Transverse colon (tissue), 4 donors: ENCODE measurements at regions not wholly inside any gene's neighbourhood (a gene's known extent, or its start where the extent isn't known, plus 50 kb on each side); places are given as distances from the start of the nearest gene placed in this dataset.

Source experiments
- DNase-seq: peaks from one replicate; pipeline ENCODE4 v3.0.0-alpha.2; 2019
- H3K27ac ChIP-seq, 4 donors: fragments of 200-600 bp; sonication (generic); 2 replicates each; pipeline ENCODE4 v1.5.1; 2016 to 2018; ENCODE audit warnings: inconsistent platforms in 4 of 4
- H3K27me3 ChIP-seq: fragments of 200-600 bp; sonication (generic); 2 replicates; pipeline ENCODE4 v1.5.1; 2017; ENCODE audit warnings: inconsistent platforms
- H3K36me3 ChIP-seq, 4 donors: fragments of 200-600 bp; sonication (generic); 2 replicates each; pipeline ENCODE4 v1.5.1; 2017 to 2019; ENCODE audit warnings: inconsistent platforms in 4 of 4
- H3K4me1 ChIP-seq, 4 donors: fragments of 200-600 bp; sonication (generic); 2 replicates each; pipeline ENCODE4 v1.5.1; 2017 to 2020; ENCODE audit warnings: inconsistent platforms in 4 of 4
- H3K4me3 ChIP-seq, 4 donors: fragments of 200-600 bp; sonication (generic); 1 replicate in 1 of 4; 2 replicates in 3 of 4; pipeline versions ENCODE4 v1.5.1 to v1.6.1; 2017 to 2019; ENCODE audit warnings: inconsistent platforms in 4 of 4
- H3K9me3 ChIP-seq, 2 donors: fragments of 200-600 bp; sonication (generic); 2 replicates each; pipeline ENCODE4 v1.5.1; 2017 to 2019; ENCODE audit warnings: inconsistent platforms in 2 of 2
- EP300 ChIP-seq: sonication (generic); formaldehyde crosslinking; IDR thresholded peaks from one replicate; pipeline ENCODE4 v1.6.1; 2017; ENCODE audit warnings: antibody characterized with exemption, low read depth
- POLR2A ChIP-seq: fragments of 450-650 bp; IDR thresholded peaks from one replicate; pipeline ENCODE4 v1.6.1; 2016; ENCODE audit warnings: antibody characterized with exemption, mild to moderate bottlenecking, moderate library complexity
- POLR2AphosphoS5 ChIP-seq, 3 donors: sonication (generic); formaldehyde crosslinking; IDR thresholded peaks; one replicate each; pipeline ENCODE4 v1.6.1; 2016; ENCODE audit warnings: antibody characterized with exemption in 3 of 3
- WGBS, 2 donors: methylation state at CpG; one replicate each; pipeline ENCODE4 v1.1.5; 2018; ENCODE audit warnings: low coverage in 1 of 2; 5-methylcytosine and 5-hydroxymethylcytosine counted together
- in situ Hi-C, 4 donors: fragments of 200-750 bp; cut with MboI; loops; one replicate each; pipeline versions ENCODE4 v1.15.0 to v1.15.1; 2017; ENCODE audit warnings: low sequenced_read_pairs in 3 of 4, low pct_ligation_motif_present in 1 of 4, low pct_unique_long_range_greater_than_20kb in 1 of 4
- intact Hi-C: fragments of 100-400 bp; cut with DNase I; formaldehyde crosslinking; loops from one replicate; pipeline ENCODE4 v1.15.1; 2023; ENCODE audit warnings: low total_unique reads
- TF ChIP-seq, protein P1 (sequence below), 5 experiments: fragments of 200-600 bp in 3 of 5; fragments of 450-650 bp in 2 of 5; sonication (generic) in 3 of 5; IDR thresholded peaks; 1 replicate in 2 of 5; 2 replicates in 3 of 5; pipeline ENCODE4 v1.5.1; 2016 to 2017; ENCODE audit warnings: antibody characterized with exemption in 5 of 5, inconsistent platforms in 3 of 5, mild to moderate bottlenecking in 2 of 5, moderate library complexity in 1 of 5

DNA sequence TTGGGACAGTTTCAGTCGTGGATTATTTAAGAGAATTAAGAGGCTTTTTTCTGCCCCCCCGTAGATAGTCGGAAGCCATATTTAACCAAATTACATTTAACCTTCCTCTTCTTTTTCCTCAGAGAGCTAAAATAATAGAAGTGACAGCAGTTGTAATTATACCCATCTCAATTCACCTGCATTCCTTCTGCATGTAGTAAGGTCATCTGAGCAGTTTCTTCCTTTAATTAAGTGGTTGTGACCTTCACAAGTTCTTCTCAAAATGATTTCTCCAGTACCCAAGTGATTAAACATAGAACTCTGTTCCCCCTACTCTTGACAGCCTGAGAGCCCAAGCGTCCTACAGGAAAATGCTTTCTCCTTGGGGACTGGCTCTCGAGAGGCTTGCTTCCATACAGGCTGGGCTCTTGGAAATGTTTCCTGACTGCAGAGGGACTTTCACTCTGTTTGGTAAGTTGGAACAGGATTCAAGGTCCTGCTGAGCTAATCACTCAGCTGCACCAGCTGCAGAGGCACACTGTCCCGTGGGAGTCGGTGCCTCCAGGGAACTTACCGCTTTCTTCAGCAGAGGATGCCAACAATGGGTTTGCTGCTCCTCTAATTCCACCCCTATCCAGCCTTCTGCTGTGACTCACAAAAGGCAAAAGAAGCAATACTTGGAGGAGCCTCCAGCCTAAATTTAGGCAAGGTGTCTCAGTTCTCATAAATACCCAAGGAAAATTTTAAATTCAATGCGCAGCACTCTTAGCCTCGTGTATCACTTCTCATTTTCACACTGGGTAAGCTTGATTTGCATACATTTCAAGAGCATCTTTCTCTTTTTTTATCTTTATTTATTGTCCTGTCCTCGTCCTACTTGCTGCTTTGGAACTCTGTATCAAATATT lies 414.9 kb downstream of the KIF16B start:
- H3K27me3 ChIP-seq: no peaks in the 10 kb centered on the region
- 63 to 76% methylated on average over 6 to 11 of the region's 11 CpGs for WGBS, 2 donors

DNA sequence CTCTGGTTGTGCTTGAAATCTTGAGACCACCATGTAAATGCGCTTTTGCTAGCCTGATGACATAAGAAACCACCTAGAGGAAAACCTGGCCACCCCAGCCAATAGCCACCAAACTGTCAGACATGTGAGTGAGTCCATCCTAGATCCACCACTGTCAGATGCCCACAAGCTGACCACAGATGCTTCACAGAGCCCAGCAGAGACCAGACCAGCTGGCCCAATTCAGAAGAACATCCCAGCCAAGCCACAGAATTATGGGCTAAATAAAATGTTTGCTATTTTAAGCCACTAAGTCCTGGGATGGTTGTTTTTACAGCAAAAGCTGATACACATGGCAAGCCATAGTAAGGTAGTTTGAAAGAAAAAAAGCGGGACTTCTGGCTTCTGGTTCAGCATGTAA lies 425.3 kb downstream of the KIF16B start:
- Histone ChIP-seq H3K9me3 (no peaks in the 10 kb centered on the region), H3K4me1 (no peaks in the 10 kb centered on the region), H3K36me3 (no peaks in the 10 kb centered on the region), H3K27me3 (no peaks in the 10 kb centered on the region), H3K27ac (no peak overlapping the region), H3K4me3 (no peak overlapping the region)
- TF ChIP-seq, protein P1, sequence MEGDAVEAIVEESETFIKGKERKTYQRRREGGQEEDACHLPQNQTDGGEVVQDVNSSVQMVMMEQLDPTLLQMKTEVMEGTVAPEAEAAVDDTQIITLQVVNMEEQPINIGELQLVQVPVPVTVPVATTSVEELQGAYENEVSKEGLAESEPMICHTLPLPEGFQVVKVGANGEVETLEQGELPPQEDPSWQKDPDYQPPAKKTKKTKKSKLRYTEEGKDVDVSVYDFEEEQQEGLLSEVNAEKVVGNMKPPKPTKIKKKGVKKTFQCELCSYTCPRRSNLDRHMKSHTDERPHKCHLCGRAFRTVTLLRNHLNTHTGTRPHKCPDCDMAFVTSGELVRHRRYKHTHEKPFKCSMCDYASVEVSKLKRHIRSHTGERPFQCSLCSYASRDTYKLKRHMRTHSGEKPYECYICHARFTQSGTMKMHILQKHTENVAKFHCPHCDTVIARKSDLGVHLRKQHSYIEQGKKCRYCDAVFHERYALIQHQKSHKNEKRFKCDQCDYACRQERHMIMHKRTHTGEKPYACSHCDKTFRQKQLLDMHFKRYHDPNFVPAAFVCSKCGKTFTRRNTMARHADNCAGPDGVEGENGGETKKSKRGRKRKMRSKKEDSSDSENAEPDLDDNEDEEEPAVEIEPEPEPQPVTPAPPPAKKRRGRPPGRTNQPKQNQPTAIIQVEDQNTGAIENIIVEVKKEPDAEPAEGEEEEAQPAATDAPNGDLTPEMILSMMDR (IDR thresholded peaks at IDR 0.05): no peak
- TF ChIP-seq POLR2AphosphoS5 (IDR thresholded peaks at IDR 0.05) (no peak), EP300 (no peak), POLR2A (no peak)
- 83 to 91% methylated on average over 1 to 2 of the region's 2 CpGs for WGBS, 2 donors
- DNase-seq: no peak
- in situ Hi-C loops: no loop called here
- intact Hi-C loops: no loop called here

More for the DNA sequence above, 414.9 kb downstream of the KIF16B start:
- in situ Hi-C loops: no loop called here
- TF ChIP-seq POLR2A (no peak), POLR2AphosphoS5 (IDR thresholded peaks at IDR 0.05) (no peak), EP300 (no peak)
- TF ChIP-seq, protein P1 (IDR thresholded peaks at IDR 0.05): no peak
- Histone ChIP-seq H3K27ac (no peak overlapping the region), H3K9me3 (no peaks in the 10 kb centered on the region), H3K4me1 (no peaks in the 10 kb centered on the region), H3K36me3 (no peaks in the 10 kb centered on the region), H3K4me3 (no peak overlapping the region)
- DNase-seq: no peak
- intact Hi-C loops: no loop called here

DNA sequence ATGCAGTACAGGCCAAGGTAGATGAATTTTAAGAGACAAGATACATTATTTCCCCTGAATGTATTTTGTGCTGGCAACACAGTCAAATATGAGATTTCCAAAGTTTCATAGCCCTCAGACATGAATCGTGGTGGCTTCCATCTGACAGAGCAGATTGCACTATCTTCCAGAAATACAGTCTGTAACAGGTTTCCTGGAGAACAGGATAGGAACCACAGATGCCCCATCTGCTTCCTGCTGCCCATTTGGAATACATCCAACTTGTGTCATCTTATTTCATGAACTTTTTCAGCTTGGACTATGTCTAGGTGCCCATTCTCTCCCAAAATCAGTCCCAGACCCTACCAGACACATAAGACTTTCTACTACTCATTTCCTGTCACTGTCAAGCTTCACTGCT lies 426.0 kb downstream of the KIF16B start:
- 41% methylated on average over 1 of the region's 1 CpG; no CpG with 5 or more reads in 1 of the 2 donors for WGBS, 2 donors
- Histone ChIP-seq H3K4me3 (no peak overlapping the region), H3K27ac (no peak overlapping the region), H3K9me3 (no peaks in the 10 kb centered on the region), H3K27me3 (no peaks in the 10 kb centered on the region), H3K36me3 (no peaks in the 10 kb centered on the region), H3K4me1 (no peaks in the 10 kb centered on the region)
- in situ Hi-C loops: no loop called here
- TF ChIP-seq EP300: no peak
- intact Hi-C loops: no loop called here
- no peak for DNase-seq

DNA sequence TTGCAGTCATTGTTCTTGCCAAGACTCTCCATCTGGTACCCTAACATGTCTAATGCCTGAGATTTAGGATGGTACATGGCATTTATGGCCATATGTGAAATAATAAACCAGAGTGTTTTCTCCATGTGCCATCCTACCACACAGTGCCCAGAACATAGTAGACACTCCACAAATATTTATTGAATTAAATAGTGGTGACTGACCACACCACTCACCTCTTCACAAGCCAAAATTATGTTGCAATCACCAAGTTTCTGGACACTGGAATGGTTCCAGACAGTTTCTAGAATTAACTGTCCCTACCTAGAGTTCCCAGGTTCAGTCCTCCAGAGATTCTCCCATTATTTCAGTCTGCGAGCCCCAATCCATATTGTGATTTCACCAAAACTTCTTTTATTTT lies 427.3 kb downstream of the KIF16B start:
- no peak for DNase-seq
- WGBS, 2 donors: 100% methylated on average over 1 of the region's 1 CpG
- intact Hi-C loops (no loop called here), in situ Hi-C loops (no loop called here)
- Histone ChIP-seq H3K36me3 (no peaks in the 10 kb centered on the region), H3K27me3 (no peaks in the 10 kb centered on the region), H3K4me1 (no peaks in the 10 kb centered on the region), H3K27ac (no peak overlapping the region), H3K4me3 (no peak overlapping the region), H3K9me3 (no peaks in the 10 kb centered on the region)
- TF ChIP-seq POLR2AphosphoS5 (IDR thresholded peaks at IDR 0.05): no peak
- no peak for TF ChIP-seq EP300
- no peak for TF ChIP-seq POLR2A
- TF ChIP-seq, protein P1 (IDR thresholded peaks at IDR 0.05): no peak
